NCI-H774 (cell line): ENCODE measurements at regions not wholly inside any gene's neighbourhood (a gene's known extent, or its start where the extent isn't known, plus 50 kb on each side); places are given as distances from the start of the nearest gene placed in this dataset.
"Not testable (repeated sequence)": the region's sequence is repeated elsewhere in the genome, so short reads cannot be mapped to it uniquely, and the experiment has no call there.

ENCODE experiments used
- DNase-seq: peaks from one replicate; lab custom pipeline; 2025; lab: John Stamatoyannopoulos, UW

DNA sequence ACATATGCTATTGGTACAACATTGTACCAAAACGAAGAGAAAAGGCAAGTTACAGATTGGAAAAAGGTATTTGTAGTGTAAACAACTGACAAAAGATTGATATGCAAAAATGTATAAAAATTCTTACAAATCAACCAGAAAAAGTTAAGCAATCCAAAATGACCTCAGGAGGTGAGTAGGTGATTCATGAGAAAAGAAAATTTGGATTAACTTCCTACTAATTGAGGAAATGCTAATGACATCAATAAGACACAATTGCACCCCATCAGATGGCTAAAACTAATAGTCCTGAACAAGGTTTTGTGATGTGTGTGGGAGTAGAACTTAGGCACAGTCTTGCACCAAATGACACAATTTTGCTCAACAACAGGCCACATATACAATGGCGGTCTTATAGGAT lies 129.3 kb downstream of the COPS8 start:
- DNase-seq, result no peak

DNA sequence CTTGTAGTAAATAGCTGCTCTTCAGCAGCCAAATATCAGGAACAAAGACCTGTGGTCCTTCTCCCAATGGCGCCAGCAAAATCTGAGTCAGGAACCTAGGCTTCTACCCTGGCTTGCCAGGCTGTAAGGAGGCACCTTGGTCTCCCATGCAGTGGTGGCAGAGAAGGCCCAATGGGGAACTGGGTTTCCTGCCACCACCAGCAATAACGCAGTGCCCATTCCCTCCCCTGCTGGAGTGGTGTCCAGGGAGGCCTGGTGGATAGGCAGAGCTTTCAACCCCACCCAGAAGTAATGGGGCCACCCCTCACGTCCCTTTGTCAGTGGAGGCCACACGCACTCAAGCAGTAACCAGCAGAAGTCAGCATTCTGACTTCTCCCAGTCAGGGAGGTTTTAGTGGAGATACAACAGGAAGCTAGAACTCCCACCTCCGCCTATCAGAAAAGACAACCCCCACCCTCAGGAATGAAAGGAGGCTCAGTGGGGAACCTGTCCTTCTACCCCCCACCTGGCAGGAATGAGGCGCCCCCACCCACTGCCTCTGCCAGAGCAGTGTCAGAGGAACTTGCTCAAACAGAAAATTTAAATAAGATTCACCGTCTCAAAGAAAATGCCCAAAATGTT lies 132.4 kb downstream of the COPS8 start:
- DNase-seq, result no peak

DNA sequence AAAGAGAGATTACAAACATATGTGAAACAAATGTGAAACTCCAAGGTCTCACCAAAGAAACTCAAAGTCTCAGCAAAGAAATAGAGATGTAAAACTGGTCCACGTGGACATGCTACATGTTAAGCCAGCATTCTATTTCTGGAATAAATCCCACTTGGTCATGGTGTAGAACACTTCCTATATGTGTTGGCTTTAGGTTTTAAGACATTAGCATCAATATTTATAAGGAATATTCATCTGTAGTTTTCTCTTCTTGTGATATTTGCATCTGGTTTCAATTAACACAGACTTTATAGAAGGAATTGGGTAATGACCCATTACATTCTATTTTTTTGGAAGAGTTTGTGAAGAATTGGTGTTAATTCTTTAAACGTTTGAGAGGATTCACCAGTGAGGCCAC lies 133.1 kb downstream of the COPS8 start:
- DNase-seq, result no peak

DNA sequence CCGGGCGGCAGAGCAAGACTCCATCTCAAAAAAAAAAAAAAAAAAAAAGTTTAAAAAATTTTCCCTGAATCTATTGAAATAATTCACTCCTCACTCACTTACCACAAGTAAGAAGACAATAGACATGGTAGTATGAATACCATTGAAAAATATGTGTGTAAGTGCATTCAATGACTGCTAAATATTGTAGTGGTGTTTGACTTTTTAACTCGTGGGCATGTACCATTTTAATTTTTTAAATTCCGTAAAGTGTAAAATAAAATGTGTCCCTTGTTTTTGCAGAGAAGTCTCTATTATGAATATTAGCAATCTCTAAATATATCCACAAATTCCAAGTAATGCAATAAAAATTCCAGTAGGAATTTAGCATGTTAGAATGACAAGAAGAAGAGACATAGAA lies 134.1 kb downstream of the COPS8 start:
- DNase-seq, result no peak

DNA sequence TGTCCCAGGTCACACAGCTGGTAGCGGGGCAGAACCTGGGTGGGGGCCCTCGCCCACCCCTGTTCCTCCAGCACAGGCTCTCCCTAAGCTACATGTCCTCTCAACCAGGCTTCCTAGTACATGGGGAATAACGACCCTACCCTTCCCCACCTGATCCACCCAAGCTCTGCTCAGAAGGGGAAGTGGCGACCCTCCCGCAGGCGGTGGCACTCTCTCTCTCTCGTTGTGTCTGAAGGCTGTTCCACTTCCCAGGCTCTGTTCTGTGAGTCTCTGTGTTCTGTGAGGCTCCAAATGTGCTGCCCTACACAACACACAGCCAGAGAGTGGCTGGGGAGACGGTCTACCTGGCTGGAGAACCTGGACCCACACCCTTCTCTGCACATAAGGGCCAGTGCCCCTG lies 135.8 kb downstream of the COPS8 start:
- no peak for DNase-seq

DNA sequence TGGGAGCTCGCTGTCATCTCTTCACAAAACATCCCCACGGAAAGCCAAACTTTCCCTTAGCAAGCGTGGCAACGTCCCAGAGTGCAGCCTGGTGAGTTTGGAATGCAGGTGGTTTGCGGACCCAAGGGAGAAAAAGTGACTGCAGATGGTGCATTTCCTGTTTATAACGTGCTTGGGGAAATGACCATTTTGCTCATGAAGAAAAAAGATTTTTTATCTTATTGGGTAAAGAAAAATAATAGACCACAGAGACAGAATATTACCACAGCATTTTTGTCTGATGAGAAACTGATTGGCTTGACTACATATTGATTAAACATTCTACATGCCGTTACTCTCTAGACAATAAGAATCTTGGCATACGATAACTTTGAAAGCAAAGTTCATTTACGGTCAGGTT lies 136.5 kb downstream of the COPS8 start:
- no peak for DNase-seq

DNA sequence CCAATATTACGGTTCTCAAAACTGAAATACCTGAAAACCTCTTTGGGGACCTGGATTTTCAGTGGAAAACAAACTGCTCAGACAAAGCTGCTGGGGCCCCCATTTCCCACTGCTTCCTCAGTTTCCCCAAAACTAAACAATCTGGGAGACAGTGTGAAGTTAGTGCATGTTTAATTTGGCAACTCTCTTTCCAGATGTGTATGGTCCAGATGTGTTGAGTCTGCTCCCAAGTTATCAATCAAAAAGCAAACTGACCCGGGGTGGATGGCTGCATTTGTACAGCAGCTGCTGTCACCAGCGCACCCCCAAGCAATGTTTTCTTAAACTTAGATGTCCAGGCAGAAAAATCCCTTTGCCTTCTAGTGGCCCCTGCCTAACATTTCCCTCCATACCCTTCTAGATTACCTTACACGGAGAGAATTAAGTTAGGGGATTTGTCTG lies 136.9 kb downstream of the COPS8 start:
- no peak for DNase-seq

DNA sequence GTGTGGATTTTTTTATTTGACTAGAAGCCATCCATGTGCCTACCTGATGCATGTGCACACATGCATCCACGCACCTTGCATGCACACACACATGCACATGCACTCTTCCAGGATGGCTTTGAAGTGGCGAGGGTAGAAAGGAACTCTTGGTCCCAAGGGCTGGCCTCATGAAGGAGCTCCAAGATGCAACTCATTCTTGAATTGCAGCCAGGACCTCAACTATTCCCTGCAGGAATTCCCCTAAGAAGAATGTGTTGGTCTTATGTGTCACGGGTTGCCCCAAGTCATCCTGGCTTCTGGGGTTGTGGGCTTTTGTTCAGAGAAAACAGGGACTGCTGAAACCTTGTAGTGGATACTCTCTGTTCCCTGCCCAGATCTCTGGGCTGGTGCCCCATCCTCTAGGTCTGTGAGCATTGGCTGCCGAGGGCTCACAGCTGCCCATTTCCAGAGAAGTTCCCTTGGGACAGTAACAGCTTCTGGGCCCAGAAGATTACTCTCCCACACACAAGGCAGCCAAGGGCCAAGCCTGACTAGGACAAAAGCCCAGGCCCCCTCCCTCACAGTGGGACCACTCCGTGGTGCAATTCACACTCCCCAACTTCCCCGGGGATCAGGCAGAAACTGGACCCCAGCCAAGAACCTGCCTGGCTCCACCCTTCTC lies 137.6 kb downstream of the COPS8 start:
- DNase-seq, result no peak

DNA sequence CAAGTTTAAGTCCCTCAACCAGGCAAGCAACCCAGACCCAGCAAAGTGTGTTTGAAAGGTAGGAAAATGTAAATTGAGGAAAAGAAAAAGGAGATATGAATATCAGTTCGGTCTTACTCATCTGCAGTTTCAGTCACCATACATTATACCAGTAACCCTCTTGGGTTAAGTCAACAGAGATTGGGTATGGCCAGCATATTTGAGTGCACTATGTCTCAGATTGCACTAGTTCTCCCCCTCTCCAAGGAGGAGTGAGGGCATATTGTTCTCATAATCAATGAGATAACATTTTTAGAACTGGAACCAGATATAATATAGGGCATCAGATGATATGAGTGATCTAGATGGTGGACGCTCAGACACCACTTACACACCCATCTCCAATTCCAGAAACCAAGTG lies 141.5 kb downstream of the COPS8 start:
- no peak for DNase-seq

DNA sequence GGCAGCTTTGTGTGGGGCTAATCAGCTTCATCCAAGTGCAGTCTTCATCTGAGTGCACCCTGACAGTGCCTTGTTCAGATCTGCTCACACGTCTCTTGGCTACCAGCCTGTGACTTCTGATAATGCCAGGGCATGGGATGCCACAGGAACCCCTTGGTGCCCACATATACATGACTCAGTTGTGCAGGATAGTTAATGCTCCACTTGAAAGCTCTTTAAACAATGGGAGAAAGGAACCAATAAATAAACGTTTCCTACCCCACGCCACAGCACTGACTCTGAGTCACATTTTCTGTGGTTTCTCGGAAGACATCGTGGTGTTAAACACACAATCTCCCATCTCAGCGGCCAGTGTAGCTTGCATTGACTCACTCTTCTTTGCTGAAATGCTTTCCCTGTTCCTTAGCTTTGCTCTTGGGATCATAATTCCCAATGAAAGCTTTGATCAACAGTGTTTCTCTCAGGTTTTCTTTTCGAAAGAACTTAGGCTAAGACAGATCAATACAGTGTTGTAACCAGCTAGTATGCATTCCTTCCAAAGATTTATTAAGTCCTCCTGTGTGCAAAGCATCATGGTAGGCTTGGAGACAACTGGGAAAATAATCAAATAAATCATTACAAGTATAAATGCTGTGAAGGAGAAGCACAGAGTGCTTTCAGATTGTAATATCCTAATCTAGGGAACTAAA lies 142.0 kb downstream of the COPS8 start:
- no peak for DNase-seq

DNA sequence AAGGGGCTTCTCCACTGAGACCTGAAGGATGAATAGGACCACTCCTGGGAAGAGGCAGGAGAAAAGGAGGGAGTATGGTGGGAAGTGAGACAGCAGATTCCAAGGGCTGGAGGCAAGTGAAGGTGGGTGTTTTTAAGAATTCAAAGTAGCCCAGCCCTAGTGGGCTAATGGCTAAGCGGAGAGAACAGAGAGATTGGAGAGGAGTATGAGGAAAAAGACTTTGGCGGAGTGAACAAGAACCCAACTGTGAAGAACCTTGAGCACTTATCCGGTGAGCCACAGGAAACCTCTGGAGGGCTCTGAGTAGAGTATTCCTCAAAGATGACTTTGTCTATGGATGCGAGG lies 142.6 kb downstream of the COPS8 start:
- DNase-seq, result no peak

DNA sequence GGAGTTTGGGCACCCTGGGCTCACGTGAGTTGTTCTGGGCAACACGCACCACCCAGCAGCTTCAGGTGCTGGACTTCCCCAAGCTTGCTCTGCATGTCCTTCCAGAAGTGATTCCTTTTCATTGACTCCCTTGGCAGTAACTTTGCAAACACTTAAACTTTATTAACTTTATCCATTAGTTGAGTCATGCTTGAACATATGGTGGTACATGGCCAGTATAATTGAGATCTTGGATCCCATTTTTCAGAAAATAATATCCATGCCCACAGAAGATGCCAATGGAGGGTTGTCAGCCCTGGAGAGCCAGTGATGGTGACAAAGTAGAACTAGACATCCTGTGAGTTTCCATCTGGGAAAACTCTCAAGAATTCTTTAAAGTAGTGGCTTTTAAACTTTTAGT lies 144.2 kb downstream of the COPS8 start:
- DNase-seq, result no peak

DNA sequence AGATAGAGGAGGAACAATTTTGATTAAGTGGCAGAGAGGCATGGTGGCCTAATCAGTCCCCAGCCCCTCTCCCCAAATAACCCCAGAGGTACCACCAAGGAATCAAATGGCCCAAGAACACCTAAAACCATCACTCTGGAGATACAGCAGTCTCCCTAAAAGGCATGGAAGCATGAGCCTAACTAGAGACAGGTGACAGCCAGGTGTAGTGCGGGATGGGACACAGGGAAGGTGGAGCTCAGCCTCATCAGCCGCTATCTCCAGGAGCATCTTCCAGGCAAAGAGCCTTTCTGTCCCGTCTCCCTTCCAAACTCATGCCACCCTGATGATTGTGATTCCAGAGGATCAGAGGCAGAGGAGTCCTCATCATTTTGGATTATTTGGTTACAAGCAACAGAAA lies 144.7 kb downstream of the COPS8 start:
- no peak for DNase-seq

DNA sequence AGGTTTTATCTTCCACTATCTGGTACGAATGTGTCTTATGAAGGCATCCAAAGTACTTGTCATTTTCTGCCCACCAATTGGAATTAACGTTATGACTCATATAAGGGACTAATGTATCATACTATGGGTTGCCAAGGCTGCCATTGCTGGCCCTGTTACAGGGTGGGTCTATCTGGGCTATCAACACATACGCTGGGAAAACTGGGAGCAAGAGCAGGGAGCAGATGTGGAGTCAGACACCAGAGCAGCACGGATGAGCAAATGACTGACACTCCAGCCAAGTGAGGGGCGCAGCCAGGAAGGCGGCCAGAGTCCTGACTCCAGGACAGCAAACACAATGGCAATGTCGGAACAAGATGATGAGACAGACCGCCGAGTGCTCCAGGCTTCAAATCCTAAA lies 145.9 kb downstream of the COPS8 start:
- no peak for DNase-seq

DNA sequence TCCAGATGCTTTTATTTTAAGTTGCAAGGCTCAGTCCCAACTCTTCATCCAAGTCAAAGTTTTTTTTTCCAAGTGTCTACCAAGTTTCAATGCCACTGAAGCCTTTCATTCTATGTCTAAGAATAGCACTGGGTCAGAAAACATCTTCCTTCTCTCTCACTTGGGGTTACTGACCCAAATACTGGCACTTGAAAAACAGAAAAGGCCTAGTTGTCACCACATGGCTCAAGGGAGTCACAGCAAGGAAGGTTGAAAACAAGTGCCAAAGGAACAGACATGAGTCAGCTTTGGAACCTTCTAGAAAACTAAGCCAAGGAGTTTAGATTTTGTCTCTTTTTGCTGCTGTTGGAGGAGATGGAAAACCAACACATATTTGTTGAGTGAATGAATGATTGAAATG lies 146.5 kb downstream of the COPS8 start:
- no peak for DNase-seq

DNA sequence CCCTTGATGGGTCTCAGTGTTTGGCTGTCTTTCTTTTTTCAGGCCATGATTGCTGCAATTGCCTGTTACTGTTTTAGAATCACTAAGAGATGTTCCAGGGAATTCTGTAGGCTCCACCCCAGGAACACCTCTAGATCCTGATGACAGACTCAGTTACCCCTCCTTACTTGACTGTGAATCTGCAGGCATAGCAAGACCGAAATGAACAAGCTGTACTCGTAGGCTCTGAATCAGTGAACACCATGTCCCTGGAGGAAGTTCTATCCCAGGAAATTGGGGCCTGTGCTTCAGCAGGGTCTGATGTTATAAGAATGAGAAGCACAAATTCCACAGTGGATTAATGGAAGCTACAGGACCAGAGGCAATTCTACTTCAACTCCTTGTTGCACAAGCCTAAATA lies 148.6 kb downstream of the COPS8 start:
- no peak for DNase-seq

DNA sequence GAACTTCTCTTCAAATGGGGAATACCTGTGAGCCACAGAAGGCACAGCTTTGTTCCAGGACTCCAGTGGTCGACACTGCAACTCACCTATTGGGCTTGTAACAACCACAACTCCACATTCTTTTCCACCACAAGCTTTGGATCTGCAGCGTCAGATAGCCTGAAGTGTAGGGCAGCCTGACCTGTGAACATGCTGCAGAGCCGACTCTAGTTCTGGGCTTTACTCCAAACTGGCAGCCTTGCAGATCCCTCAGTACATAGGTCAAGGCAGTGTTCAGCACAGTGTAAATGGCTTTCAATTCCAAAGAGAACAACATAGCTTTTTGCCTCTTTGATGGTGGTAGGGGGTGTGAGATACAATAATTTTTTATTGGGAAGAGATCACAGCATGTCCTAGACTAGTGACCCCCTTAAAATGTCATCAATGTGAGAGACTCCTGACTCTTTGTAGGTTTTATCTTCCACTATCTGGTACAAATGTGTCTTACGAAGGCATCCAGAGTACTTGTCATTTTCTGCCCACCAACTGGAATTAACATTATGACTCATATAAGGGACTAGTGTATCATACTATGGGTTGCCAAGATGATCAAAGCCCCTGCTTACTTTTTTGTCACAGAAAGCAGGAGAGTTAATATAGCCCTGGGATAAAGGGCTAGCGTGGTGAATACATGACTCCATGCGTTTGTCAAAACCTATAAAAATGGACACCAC lies 149.8 kb downstream of the COPS8 start:
- no peak for DNase-seq

DNA sequence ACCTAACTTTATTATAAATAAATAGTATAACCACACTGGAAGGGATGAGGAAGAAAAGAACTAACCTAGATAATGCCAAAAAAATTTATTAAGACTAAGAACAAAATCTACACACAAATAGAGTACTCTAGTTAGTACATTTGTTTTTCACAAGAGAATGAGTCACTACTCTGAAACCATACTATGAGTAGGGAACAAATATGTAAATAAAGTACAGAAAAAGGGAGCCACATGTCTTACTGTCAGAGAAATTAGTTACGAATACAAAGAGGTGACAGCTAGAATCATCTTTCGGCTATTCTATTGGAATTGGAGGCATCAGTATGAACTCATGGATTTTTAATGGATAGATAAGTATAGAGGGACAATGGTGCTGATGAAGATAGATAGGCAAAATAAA lies 150.5 kb downstream of the COPS8 start:
- DNase-seq, result no peak

DNA sequence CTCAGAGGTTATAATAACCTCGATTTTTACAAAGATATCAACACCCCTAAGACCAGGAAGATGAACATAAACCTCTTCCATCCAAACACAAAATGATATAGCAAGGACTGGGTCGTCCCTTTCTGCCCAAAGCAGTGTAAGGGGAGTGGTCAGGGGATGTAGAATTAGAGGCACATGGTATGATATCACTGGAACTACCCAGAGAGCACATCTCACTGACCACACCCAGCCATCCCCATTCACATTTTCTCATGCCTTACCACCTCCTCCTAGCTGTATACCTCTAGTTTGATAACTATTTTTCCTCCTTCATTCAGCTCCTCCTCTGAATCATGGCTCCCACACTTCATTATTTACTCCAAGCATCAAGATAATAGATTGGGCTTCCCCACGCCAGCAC lies 152.6 kb downstream of the COPS8 start:
- DNase-seq, result no peak

DNA sequence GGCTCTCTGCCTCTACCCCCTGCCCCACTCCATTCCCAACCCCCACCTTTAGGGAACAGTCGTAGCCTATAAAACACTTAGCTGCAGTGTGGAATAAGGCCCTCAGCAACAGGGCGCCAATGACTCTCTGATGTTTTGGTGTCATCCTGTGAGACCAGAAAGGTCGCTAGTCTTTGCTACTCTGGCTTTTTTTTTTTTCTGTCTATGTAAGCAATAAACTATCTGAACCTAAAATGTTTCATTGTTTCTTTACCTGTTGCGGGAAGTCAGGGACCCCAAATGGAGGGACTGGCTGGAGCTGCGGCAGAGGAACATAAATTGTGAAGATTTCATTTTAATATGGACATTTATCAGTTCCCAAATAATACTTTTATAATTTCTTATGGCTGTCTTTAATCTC lies 154.6 kb downstream of the COPS8 start:
- DNase-seq, result no peak

DNA sequence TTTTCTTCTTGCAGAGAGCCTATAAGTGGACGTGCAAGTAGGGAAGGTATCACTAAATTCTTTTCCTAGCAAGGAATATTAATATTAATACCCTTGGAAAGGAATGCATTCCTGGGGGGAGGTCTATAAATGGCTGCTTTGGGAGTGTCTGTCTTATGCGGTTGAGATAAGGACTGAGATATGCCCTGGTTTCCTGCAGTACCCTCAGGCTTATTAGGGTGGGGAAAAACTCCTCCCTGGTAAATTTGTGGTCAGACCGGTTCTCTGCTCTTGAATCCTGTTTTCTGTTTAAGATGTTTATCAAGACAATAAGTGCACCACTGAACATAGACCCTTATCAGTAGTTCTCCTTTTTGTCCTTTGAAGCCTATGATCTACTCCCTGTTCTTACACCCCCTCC lies 155.2 kb downstream of the COPS8 start:
- DNase-seq, result not testable (repeated sequence)

DNA sequence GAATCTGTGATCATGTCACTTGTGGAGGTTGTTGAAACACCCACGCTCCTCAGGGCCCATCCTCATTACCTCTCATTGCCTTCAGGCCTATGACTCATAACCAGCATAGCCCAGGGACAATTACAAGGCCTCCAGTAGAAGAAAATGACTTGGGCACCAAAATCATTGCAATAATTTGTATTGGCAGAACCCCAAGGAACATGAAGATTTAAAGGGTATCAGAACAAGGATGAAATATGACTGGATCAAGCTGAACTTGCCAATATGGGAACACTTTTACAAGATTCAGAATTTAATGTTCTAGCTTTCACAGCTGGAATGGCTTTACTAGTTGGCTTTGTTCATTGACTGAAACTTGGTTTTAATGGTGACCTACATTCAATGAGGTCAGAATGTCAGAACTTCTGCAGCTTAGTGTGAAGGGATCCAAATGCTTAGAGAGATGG lies 156.4 kb downstream of the COPS8 start:
- DNase-seq, result no peak

DNA sequence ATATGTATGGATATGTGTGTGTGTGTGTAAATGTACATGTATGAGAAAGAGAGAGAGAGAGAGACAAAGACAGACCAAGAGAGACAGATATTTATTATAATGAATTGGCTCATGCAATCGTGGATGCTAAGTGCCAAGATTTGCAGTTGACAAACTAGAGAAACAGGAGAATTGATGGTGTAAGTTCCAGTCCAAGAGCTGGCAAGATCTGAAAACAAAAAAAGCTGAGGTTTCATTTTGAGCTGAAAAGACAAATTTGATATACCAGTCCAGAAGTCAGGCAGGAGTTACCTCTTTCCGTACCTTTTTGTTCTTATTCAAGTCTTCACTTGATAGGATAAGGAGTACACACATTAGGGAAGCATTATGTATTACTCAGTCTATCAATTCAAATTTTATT lies 157.8 kb downstream of the COPS8 start:
- DNase-seq, result no peak
